GM19372 (cell line): ENCODE measurements at regions not wholly inside any gene's neighbourhood (a gene's known extent, or its start where the extent isn't known, plus 50 kb on each side); places are given as distances from the start of the nearest gene placed in this dataset.

Experiments
- ATAC-seq: cut with Tn5 transposase; IDR thresholded peaks from one replicate; pipeline ENCODE4 v1.9.1; 2021; ENCODE audit warnings: mild to moderate bottlenecking, low read depth, moderate library complexity; ENCODE audit not compliant: unreplicated experiment

GRCh38 chr18:72104851-72105250 is 439.3 kb downstream of the CBLN2 start:
- ATAC-seq = no peak

GRCh38 chr18:72102412-72102811 is 441.7 kb downstream of the CBLN2 start:
- no peak for ATAC-seq

GRCh38 chr18:72100465-72101004 is 443.6 kb downstream of the CBLN2 start:
- no peak for ATAC-seq

- ATAC-seq = peak; percentile 51
Observed at GRCh38 chr18:72091369-72091768, 452.8 kb downstream of the CBLN2 start.

- peak; percentile 50 for ATAC-seq
Observed at GRCh38 chr18:72089432-72089831, 454.7 kb downstream of the CBLN2 start.

GRCh38 chr18:72086421-72086820 is 457.7 kb downstream of the CBLN2 start:
- no peak for ATAC-seq

- no peak for ATAC-seq
Observed at GRCh38 chr18:72075040-72075439, 469.1 kb downstream of the CBLN2 start.

GRCh38 chr18:72063001-72063400 is 481.1 kb downstream of the CBLN2 start:
- no peak for ATAC-seq

- ATAC-seq = no peak
Observed at GRCh38 chr18:72058851-72059250, 485.3 kb downstream of the CBLN2 start.

GRCh38 chr18:72056171-72056570 is 488.0 kb downstream of the CBLN2 start:
- ATAC-seq = no peak

GRCh38 chr18:72041313-72042032 is 502.7 kb downstream of the CBLN2 start:
- no peak for ATAC-seq

GRCh38 chr18:72013427-72013850 is 530.7 kb downstream of the CBLN2 start:
- no peak for ATAC-seq

GRCh38 chr18:71998547-71999097 is 545.5 kb downstream of the CBLN2 start:
- ATAC-seq = no peak

- ATAC-seq = no peak
Observed at GRCh38 chr18:71995904-71996465, 548.2 kb downstream of the CBLN2 start.

GRCh38 chr18:71994273-71994672 is 549.9 kb downstream of the CBLN2 start:
- ATAC-seq = no peak

GRCh38 chr18:71989616-71990015 is 554.5 kb downstream of the CBLN2 start:
- ATAC-seq = no peak

GRCh38 chr18:71986351-71987050 is 557.6 kb downstream of the CBLN2 start:
- ATAC-seq = no peak

GRCh38 chr18:71976744-71977143 is 567.4 kb downstream of the CBLN2 start:
- no peak for ATAC-seq

- no peak for ATAC-seq
Observed at GRCh38 chr18:71966791-71967190, 577.4 kb downstream of the CBLN2 start.

GRCh38 chr18:71958605-71959004 is 585.5 kb downstream of the CBLN2 start:
- no peak for ATAC-seq

GRCh38 chr18:71951001-71951400 is 593.1 kb downstream of the CBLN2 start:
- no peak for ATAC-seq
